Heart right ventricle (tissue), 16 donors: ENCODE measurements at regions not wholly inside any gene's neighbourhood (a gene's known extent, or its start where the extent isn't known, plus 50 kb on each side); places are given as distances from the start of the nearest gene placed in this dataset.

Experiments
- ATAC-seq, 8 donors: fragments of 200-7000 bp; cut with Tn5 transposase; one replicate each; pipeline ENCODE4 v1.9.1; 2020; ENCODE audit warnings: mild to moderate bottlenecking in 8 of 8, moderate library complexity in 8 of 8, moderate number of reproducible peaks in 1 of 8
- DNase-seq, 2 donors: peaks; one replicate each; pipeline ENCODE4 v3.0.0-alpha.2; 2020
- H3K27ac ChIP-seq, 10 donors: fragments of 200-600 bp; sonication (generic) in 2 of 10; one replicate each; pipeline versions ENCODE4 v1.5.0 to v1.8.0; 2020 to 2022; ENCODE audit warnings: mild to moderate bottlenecking in 3 of 10
- H3K27me3 ChIP-seq, 7 donors: fragments of 200-600 bp; one replicate each; pipeline ENCODE4 v1.8.0; 2021 to 2022; ENCODE audit warnings: mild to moderate bottlenecking in 2 of 7
- H3K36me3 ChIP-seq, 9 donors: fragments of 200-600 bp; sonication (generic) in 1 of 9; one replicate each; pipeline versions ENCODE4 v1.5.0 to v1.8.0; 2020 to 2022; ENCODE audit warnings: mild to moderate bottlenecking in 2 of 9
- H3K4me1 ChIP-seq, 9 donors: fragments of 200-600 bp; sonication (generic) in 1 of 9; one replicate each; pipeline versions ENCODE4 v1.5.0 to v1.8.0; 2020 to 2022; ENCODE audit warnings: mild to moderate bottlenecking in 4 of 9
- H3K4me3 ChIP-seq, 10 donors: fragments of 200-600 bp; sonication (generic) in 2 of 10; one replicate each; pipeline versions ENCODE4 v1.5.0 to v1.8.0; 2020 to 2022; ENCODE audit warnings: mild to moderate bottlenecking in 7 of 10, moderate library complexity in 2 of 10
- H3K9me3 ChIP-seq, 11 donors: fragments of 200-600 bp in 10 of 11; sonication (generic) in 2 of 11; one replicate each; pipeline versions ENCODE4 v1.5.0 to v1.8.0; 2013 to 2022; ENCODE audit warnings: mild to moderate bottlenecking in 2 of 11, control low read depth in 1 of 11, moderate library complexity in 1 of 11
- CTCF ChIP-seq, 9 donors: fragments of 200-600 bp; sonication (generic) in 2 of 9; IDR thresholded peaks; one replicate each; pipeline versions ENCODE4 v1.5.0 to v1.8.0; 2021 to 2022; ENCODE audit warnings: antibody characterized with exemption in 9 of 9, mild to moderate bottlenecking in 5 of 9, moderate library complexity in 1 of 9
- WGBS, 2 donors: extraction: QIAGEN DNeasy Blood & Tissue Kit; methylation state at CpG; one replicate each; pipeline ENCODE4 v1.1.7; 2013; ENCODE audit warnings: inconsistent platforms in 1 of 2; 5-methylcytosine and 5-hydroxymethylcytosine counted together
- intact Hi-C, 10 donors: fragments of 100-400 bp; cut with DNase I; formaldehyde crosslinking; loops; one replicate each; pipeline versions ENCODE4 v1.11.1 to v1.14.2; 2022
- donor health status: Arrhythmogenic right ventricular cardiomyopathy.
- donor health status: ischemic (EF 13 %, LVEDD 7.1; RV severe dilation, severe dysfunction).
- donor health status: healthy with polysubstance abuse.
- donor health status: DM: no; HTN: yes; CAD: no.
- donor health status: DM: no; HTN: no; CAD: no.
- donor health status: ischemic (EF 25% LVEDD 6.9; RV normal size, moderate dysfunction).
- donor health status: ischemic (EF 25% LVEDD 5.7; RV mildly dilated, moderate dysfunction).
- donor health status: healthy.
- donor health status: DM: yes; HTN: yes; CAD: no.
- donor health status: Ischemic cardiomyopathy.
- donor health status: ischemic (EF 35%, LVEDD 5.7; RV mildly dilated, moderate dysfunction).
- donor health status: nonischemic (EF 11% LVEDD 7.7; RV severe dilation, severe dysfunction).
- donor health status: DM: yes; HTN: yes; CAD: no.
- donor health status: PGD.
- donor health status: ischemic (EF 29% LVEDD 5.4; RV normal size, mild dysfunction).
- donor health status: nonischemic (EF 23%, LVEDD 6.1; RV moderate dilation, normal function).

GRCh38 chr3:41138601-41139000, 60.7 kb upstream of the CTNNB1 start:
- Histone ChIP-seq H3K27ac (no peak overlapping the region), H3K27me3 (no peaks in the 10 kb centered on the region), H3K9me3 (peaks cover 0 to 11% (median 0%) of the 10 kb centered on the region in 11 donors), H3K4me1 (peaks cover 0 to 6% (median 0%) of the 10 kb centered on the region in 9 donors), H3K4me3 (no peak overlapping the region), H3K36me3 (no peaks in the 10 kb centered on the region)
- ATAC-seq, result no peak
- WGBS, 2 donors, result 84 to 85% methylated on average over 3 of the region's 3 CpGs
- intact Hi-C loops, result no loop called here
- no peak for TF ChIP-seq CTCF (IDR thresholded peaks at IDR 0.05)
- DNase-seq, result no peak

GRCh38 chr3:41140242-41140641, 59.1 kb upstream of the CTNNB1 start:
- WGBS, 2 donors, result 84% methylated on average over 3 of the region's 3 CpGs

GRCh38 chr3:41141433-41142167, 57.7 kb upstream of the CTNNB1 start:
- ATAC-seq, result no peak
- WGBS, 2 donors, result 81 to 83% methylated on average over 7 of the region's 7 CpGs
- H3K27ac ChIP-seq, result no peak overlapping the region
- peaks cover 0 to 6% (median 0%) of the 10 kb centered on the region in 9 donors for H3K4me1 ChIP-seq
- no peak for TF ChIP-seq CTCF (IDR thresholded peaks at IDR 0.05)
- H3K4me3 ChIP-seq, result no peak overlapping the region
- intact Hi-C loops, result no loop called here
- H3K27me3 ChIP-seq, result no peaks in the 10 kb centered on the region
- no peak for DNase-seq
- peaks cover 0 to 15% (median 8%) of the 10 kb centered on the region in 11 donors for H3K9me3 ChIP-seq
- H3K36me3 ChIP-seq, result no peaks in the 10 kb centered on the region

More at GRCh38 chr3:41140242-41140641, 59.1 kb upstream of the CTNNB1 start:
- H3K4me3 ChIP-seq, result no peak overlapping the region
- no peak overlapping the region for H3K27ac ChIP-seq
- peaks cover 0 to 6% (median 0%) of the 10 kb centered on the region in 9 donors for H3K4me1 ChIP-seq
- H3K9me3 ChIP-seq, result peaks cover 0 to 11% (median 0%) of the 10 kb centered on the region in 11 donors
- H3K27me3 ChIP-seq, result no peaks in the 10 kb centered on the region
- TF ChIP-seq CTCF (IDR thresholded peaks at IDR 0.05), result no peak
- no peaks in the 10 kb centered on the region for H3K36me3 ChIP-seq
- no peak for DNase-seq
- intact Hi-C loops, result no loop called here
- no peak for ATAC-seq

GRCh38 chr3:41143421-41144031, 55.8 kb upstream of the CTNNB1 start:
- H3K27me3 ChIP-seq, result no peaks in the 10 kb centered on the region
- H3K9me3 ChIP-seq, result peaks cover 0 to 16% (median 11%) of the 10 kb centered on the region in 11 donors
- ATAC-seq (no peak), DNase-seq (no peak)
- H3K4me1 ChIP-seq, result no peaks in the 10 kb centered on the region
- intact Hi-C loops, result no loop called here
- 78 to 85% methylated on average over 3 of the region's 3 CpGs for WGBS, 2 donors
- no peaks in the 10 kb centered on the region for H3K36me3 ChIP-seq
- H3K27ac ChIP-seq, result no peak overlapping the region
- no peak for TF ChIP-seq CTCF (IDR thresholded peaks at IDR 0.05)
- H3K4me3 ChIP-seq, result no peak overlapping the region
